Activated CD8-positive, alpha-beta memory T cell treated with anti-CD3 and anti-CD28 coated beads, Interleukin-2, amount 10 ng/mL, durations not matched to agents 7 days and 5 days (primary cell): ENCODE measurements at regions not wholly inside any gene's neighbourhood (a gene's known extent, or its start where the extent isn't known, plus 50 kb on each side); places are given as distances from the start of the nearest gene placed in this dataset.

Experiments used
- ATAC-seq: fragments of 150-1000 bp; cut with Tn5 transposase; one replicate; pipeline ENCODE4 v1.10.0; 2021; ENCODE audit warnings: moderate library complexity
- CTCF ChIA-PET: fragments of 350-600 bp; sonication (Branson Sonifier 250); formaldehyde crosslinking; loops from one replicate; lab custom pipeline; 2021; ENCODE audit warnings: antibody characterized with exemption; lab: Charles Lee
- DNase-seq: peaks from one replicate; pipeline ENCODE4 v3.0.0-alpha.2; 2020
- H3K27ac Mint-ChIP-seq: one replicate; pipeline ENCODE4 v1.8.0; 2021; ENCODE audit warnings: mild to moderate bottlenecking, mixed read lengths
- H3K27me3 Mint-ChIP-seq: one replicate; pipeline ENCODE4 v1.8.0; 2021; ENCODE audit warnings: mixed read lengths
- H3K36me3 Mint-ChIP-seq: one replicate; pipeline ENCODE4 v1.8.0; 2021; ENCODE audit warnings: mild to moderate bottlenecking, mixed read lengths
- H3K4me1 Mint-ChIP-seq: one replicate; pipeline ENCODE4 v1.8.0; 2021; ENCODE audit warnings: mixed read lengths
- H3K4me3 Mint-ChIP-seq: one replicate; pipeline ENCODE4 v1.8.0; 2021; ENCODE audit warnings: mild to moderate bottlenecking, moderate library complexity, mixed read lengths
- H3K9me3 Mint-ChIP-seq: one replicate; pipeline ENCODE4 v1.8.0; 2022; ENCODE audit warnings: low read depth, mixed read lengths

DNA sequence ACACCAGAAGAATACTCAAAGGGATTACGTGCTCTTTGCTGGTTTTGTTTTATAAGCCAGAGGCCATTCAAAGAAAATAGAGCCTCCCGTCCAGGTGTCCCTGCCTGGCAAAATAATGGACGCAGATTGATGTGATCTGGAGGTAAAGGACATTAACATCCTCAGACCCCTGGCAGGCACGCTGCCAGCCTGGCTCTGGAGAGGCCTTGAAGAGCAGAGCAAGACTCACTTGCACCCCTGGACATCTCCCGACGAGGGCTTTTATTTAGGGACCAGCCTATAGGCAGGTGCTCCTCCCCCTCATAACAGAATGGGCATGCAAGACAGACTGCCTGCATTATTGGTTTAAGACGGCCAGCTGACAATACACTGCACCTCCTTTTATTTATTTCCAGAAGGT, 291.3 kb downstream of the BCL11A start:
- H3K4me1 Mint-ChIP-seq = no peaks in the 10 kb centered on the region
- H3K27me3 Mint-ChIP-seq = no peaks in the 10 kb centered on the region
- no peaks in the 10 kb centered on the region for H3K36me3 Mint-ChIP-seq
- DNase-seq (no peak), ATAC-seq (no peak)
- no peak overlapping the region for H3K27ac Mint-ChIP-seq
- no peaks in the 10 kb centered on the region for H3K9me3 Mint-ChIP-seq
- H3K4me3 Mint-ChIP-seq = no peak overlapping the region
- CTCF ChIA-PET = no interaction called here

DNA sequence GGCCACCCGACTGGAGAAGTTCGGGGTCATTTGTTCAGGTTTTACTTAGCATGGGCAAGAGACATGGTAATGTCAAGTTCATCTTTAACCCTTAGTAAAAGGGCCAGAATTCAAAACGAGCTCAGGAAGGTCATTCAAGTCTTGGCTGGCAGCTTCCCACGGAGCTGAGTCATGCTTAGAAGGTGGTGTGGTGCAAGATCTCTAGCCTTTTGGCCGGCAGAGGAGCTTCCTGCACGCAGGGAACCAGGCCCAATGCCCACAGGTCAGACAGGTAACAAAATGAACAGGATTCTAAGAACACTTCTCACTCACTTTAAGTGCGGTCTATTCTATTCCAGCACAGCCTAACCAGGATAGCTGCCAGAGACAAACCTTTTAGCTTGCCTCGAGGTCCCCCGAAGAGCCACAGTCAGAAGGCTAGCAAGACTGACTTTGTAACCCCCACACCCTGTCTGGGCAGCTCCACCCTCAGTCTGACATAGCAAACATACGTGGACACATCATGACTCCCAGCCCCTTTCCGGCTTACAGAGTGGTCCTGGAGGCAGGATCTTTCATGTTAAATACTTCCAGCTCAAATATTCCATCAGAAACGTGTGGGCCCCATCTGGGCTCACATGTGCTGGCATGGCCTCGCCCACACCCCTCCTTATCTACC, 292.7 kb downstream of the BCL11A start:
- Mint-ChIP-seq H3K4me3 (no peak overlapping the region), H3K27me3 (no peaks in the 10 kb centered on the region)
- ATAC-seq = no peak

DNA sequence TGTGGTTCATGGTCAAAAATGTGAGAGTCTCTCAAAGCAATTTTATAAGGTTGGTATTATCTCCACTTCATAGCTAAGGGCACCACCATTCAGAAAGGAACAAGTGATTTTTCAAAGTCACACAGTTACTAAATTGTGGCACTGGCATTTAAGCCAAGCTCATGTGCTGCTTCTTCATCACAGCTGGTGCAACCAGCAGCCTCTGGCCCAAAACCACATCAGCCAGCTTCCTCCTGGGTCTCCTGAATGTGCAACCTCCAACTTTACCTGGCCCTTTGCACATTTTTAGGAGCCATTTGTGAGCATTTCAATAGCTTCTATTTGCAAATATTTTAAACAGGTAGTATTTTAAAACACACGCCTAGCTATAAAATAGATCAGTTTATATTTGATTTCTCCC, 293.7 kb downstream of the BCL11A start:
- H3K4me3 Mint-ChIP-seq = no peak overlapping the region
- no peak for ATAC-seq
- CTCF ChIA-PET = no interaction called here
- no peaks in the 10 kb centered on the region for H3K9me3 Mint-ChIP-seq
- no peaks in the 10 kb centered on the region for H3K27me3 Mint-ChIP-seq
- no peak for DNase-seq
- H3K4me1 Mint-ChIP-seq = no peaks in the 10 kb centered on the region
- no peak overlapping the region for H3K27ac Mint-ChIP-seq
- H3K36me3 Mint-ChIP-seq = no peaks in the 10 kb centered on the region

More for the DNA sequence above, 292.7 kb downstream of the BCL11A start:
- CTCF ChIA-PET = no interaction called here
- no peak for DNase-seq
- Mint-ChIP-seq H3K36me3 (no peaks in the 10 kb centered on the region), H3K27ac (no peak overlapping the region), H3K9me3 (no peaks in the 10 kb centered on the region), H3K4me1 (no peaks in the 10 kb centered on the region)

DNA sequence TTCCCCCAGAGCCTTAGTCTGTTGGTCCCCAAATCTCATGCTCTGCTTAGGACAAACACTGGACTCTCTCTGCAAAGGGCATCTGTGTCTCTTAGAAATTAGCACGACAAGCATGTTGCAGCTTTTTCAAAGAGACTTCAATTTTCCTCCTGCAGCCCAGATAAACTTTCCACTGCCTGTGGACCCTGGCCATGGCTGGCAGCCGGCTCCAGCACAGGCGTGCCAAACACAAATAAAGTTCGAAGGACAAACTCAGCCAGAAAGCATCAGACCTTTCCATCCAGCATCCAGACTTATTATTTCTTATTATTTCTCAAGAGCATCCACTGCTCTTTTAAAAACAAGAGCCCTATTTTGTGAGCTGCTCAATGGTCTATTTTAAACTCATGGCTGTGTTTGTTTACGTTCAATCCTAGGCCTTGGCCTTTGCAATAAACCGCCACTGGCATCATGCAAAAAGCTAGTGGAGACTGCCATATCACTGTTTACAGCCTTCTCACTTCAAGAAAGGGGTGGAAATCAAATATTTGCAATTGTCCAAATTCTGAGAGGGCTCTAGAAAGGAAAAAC, 300.8 kb downstream of the BCL11A start:
- no peaks in the 10 kb centered on the region for H3K4me1 Mint-ChIP-seq
- CTCF ChIA-PET = no interaction called here
- no peaks in the 10 kb centered on the region for H3K27me3 Mint-ChIP-seq
- no peak for DNase-seq
- no peaks in the 10 kb centered on the region for H3K9me3 Mint-ChIP-seq
- H3K27ac Mint-ChIP-seq = no peak overlapping the region
- no peak for ATAC-seq
- no peaks in the 10 kb centered on the region for H3K36me3 Mint-ChIP-seq
- no peak overlapping the region for H3K4me3 Mint-ChIP-seq

DNA sequence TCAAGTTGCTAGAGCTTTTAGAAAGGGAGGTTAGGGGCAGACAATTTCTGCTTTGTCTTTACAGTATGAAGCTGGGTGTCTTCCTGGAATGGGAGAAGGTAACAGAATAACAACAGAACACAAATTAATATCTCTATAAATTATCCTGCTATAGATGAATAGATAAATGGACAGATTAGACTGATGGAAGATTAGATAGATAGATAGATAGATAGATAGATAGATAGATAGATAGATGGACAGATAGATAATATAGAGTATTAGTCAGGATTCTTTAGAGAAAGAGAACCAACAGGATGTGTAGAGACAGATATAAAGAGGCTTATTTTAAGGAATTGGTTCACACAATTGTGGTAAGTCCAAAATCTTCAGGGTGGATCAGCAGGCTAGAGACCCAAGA, 302.2 kb downstream of the BCL11A start:
- Mint-ChIP-seq H3K4me3 (no peak overlapping the region), H3K27me3 (no peaks in the 10 kb centered on the region), H3K4me1 (no peaks in the 10 kb centered on the region), H3K9me3 (no peaks in the 10 kb centered on the region), H3K27ac (no peak overlapping the region), H3K36me3 (no peaks in the 10 kb centered on the region)
- CTCF ChIA-PET = no interaction called here
- DNase-seq (no peak), ATAC-seq (no peak)

DNA sequence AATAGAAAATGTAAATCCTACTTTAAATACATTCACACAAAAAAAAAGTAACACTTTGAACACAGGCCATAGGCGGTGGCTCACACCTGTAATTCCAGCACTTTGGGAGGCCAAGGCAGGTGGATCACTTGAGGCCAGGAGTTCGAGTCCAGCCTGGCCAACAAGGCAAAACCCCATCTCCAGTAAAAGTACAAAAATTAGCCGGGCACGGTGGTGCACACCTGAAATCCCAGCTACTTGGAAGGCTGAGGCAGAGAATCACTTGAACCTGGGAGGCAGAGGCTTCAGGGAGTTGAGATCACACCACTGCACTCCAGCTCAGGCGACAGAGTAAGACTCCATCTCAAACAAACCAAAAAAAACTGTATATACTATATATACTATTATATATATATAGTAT, 303.6 kb downstream of the BCL11A start:
- Mint-ChIP-seq H3K36me3 (no peaks in the 10 kb centered on the region), H3K4me3 (no peak overlapping the region), H3K27ac (no peak overlapping the region), H3K9me3 (no peaks in the 10 kb centered on the region), H3K27me3 (no peaks in the 10 kb centered on the region), H3K4me1 (no peaks in the 10 kb centered on the region)
- DNase-seq (no peak), ATAC-seq (no peak)
- CTCF ChIA-PET = no interaction called here

DNA sequence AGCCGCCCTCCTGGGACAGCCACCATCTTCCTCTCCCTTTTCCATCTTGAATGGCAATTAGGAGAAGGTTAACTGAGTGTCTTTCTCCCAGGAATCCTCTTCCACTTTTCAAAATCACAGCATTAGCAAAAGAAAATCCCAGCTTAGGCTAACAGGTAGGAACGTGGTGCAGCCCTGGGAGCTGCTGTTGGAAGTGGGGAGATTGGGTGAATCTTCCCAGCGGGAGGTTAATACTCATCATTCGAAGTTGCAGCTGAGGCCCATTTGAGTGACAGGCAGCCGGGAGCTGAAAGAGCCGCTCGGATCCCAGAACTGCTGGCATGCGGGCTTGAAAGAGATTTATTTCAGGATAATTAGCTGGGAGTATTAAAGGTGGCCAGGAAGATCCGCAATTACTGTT, 306.0 kb downstream of the BCL11A start:
- no peak for DNase-seq
- CTCF ChIA-PET = no interaction called here
- no peak overlapping the region for H3K4me3 Mint-ChIP-seq
- no peaks in the 10 kb centered on the region for H3K4me1 Mint-ChIP-seq
- no peaks in the 10 kb centered on the region for H3K27me3 Mint-ChIP-seq
- no peaks in the 10 kb centered on the region for H3K9me3 Mint-ChIP-seq
- no peaks in the 10 kb centered on the region for H3K36me3 Mint-ChIP-seq
- no peak for ATAC-seq
- H3K27ac Mint-ChIP-seq = no peak overlapping the region

DNA sequence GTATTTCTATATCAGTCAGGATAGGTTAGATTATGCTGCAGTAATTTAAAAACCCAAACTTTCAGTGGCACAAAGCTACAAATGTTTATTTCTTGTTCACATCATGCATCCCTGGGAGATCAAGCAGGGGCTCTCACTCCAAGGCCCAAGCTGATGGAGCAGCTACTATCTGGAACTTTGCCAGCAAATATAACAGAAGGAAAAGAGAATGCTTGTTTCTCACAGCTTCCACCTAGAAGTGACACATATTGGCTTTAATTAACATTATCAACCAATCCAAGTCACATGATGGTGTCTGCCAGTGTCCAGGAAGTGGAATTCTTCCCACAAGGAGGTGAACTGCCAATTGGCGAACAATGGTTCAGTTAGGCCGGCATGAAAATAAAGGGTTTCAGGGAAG, 306.9 kb downstream of the BCL11A start:
- CTCF ChIA-PET = no interaction called here
- Mint-ChIP-seq H3K27ac (no peak overlapping the region), H3K27me3 (no peaks in the 10 kb centered on the region), H3K36me3 (no peaks in the 10 kb centered on the region), H3K9me3 (no peaks in the 10 kb centered on the region), H3K4me1 (no peaks in the 10 kb centered on the region), H3K4me3 (no peak overlapping the region)
- DNase-seq (no peak), ATAC-seq (no peak)

DNA sequence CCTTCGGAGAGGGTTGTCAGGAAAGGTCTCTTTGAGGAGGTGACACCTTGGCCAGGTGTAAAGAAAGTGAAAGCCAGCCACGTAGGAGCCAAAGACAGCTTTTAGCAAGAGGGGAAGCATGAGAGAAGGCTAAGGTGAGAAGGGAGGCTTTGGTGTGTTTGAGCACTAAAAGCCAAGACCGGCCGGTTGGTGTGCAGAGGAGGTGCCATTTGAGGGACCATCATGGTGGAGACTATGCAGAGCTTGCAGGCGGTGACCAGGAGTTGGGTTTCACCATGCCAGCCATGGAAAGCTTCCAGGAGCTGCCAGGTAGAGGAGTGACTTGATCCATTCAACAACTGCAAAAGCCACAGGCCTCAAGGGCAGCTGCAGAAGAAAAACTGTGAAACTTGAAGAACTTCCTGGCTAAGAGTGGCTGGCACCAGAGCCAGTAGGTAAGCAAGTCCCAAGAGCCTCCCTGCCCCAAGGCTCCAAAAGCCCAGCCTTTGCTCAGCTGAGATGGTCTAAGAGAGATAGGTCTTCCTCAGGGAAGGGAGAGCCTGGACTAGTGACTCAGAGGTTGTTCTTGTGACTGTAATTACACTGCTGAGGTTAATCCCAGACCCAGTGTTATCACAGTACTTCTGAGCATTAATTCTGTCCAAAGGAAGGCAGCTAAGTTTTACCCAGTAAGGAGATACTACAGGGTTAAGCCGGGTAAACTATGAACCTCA, 319.0 kb downstream of the BCL11A start:
- CTCF ChIA-PET = no interaction called here
- no peak for ATAC-seq
- Mint-ChIP-seq H3K4me1 (no peaks in the 10 kb centered on the region), H3K36me3 (no peaks in the 10 kb centered on the region), H3K4me3 (no peak overlapping the region), H3K27me3 (no peaks in the 10 kb centered on the region), H3K9me3 (peaks cover 9% of the 10 kb centered on the region), H3K27ac (no peak overlapping the region)
- no peak for DNase-seq

DNA sequence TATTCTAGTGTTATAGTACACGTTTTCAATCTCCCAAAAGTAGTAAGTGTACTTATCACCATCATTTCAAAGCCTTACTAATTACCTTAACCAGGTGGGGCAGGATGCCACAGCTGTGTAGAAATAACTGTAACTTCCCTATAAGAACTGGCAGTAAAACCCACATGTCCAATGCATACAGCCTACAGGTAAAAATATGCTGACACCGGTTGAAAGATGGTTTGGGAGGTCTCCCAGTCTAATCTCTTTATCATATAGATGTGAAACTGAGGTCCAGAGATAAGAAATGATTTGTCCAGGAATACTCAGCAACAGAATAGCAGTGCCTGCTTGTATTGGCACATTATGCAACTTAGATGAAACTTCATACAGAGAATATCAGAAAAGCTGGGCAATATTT, 322.9 kb downstream of the BCL11A start:
- no peak for DNase-seq
- Mint-ChIP-seq H3K36me3 (no peaks in the 10 kb centered on the region), H3K4me1 (no peaks in the 10 kb centered on the region), H3K9me3 (peaks cover 9% of the 10 kb centered on the region), H3K27me3 (no peaks in the 10 kb centered on the region), H3K4me3 (no peak overlapping the region), H3K27ac (no peak overlapping the region)
- CTCF ChIA-PET = no interaction called here
- ATAC-seq = no peak

DNA sequence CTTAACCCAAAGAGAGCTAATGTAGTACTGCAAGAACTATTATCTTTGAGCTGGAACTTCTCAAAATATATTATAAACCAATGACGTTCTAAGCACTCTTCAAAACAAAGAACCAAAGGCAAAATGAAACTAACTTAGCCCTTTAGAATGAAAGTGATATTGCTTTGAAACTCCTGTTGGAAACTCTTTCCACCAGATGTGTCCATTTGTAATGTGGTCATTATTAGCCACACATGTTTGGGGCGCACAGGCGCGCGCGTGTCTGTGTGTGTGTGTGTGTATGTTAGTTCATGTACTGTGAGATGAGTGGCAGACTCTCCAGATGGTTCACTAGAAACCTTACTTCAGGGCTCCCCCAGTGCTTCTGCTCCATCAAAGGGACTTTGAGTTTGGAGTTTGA, 323.4 kb downstream of the BCL11A start:
- H3K36me3 Mint-ChIP-seq = no peaks in the 10 kb centered on the region
- no peak overlapping the region for H3K4me3 Mint-ChIP-seq
- DNase-seq (no peak), ATAC-seq (no peak)
- H3K4me1 Mint-ChIP-seq = no peaks in the 10 kb centered on the region
- H3K27ac Mint-ChIP-seq = no peak overlapping the region
- no peaks in the 10 kb centered on the region for H3K27me3 Mint-ChIP-seq
- H3K9me3 Mint-ChIP-seq = peaks cover 9% of the 10 kb centered on the region
- CTCF ChIA-PET = no interaction called here

DNA sequence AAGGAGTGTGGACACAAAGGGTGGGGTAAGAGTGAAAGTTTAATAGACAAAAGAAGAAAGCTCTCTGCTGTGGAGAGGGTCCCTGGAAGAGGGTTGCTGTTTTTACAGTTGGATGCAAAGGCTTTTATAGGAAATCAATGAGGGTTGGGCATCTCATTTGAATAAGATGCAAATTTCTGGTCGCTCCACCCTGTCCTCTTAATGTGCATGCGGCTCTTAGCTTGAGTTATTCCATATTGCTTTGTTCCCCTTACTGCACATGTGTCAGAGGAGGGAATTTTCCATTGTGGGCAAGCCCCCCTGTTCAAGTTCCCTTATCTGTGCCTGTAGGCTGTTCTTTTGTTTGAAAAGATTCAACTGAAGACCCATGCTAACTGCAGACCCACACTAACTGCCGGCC, 326.5 kb downstream of the BCL11A start:
- ATAC-seq (no peak), DNase-seq (no peak)
- CTCF ChIA-PET = no interaction called here
- H3K4me1 Mint-ChIP-seq = no peaks in the 10 kb centered on the region
- H3K27me3 Mint-ChIP-seq = no peaks in the 10 kb centered on the region
- no peak overlapping the region for H3K27ac Mint-ChIP-seq
- peaks cover 4% of the 10 kb centered on the region for H3K9me3 Mint-ChIP-seq
- no peak overlapping the region for H3K4me3 Mint-ChIP-seq
- no peaks in the 10 kb centered on the region for H3K36me3 Mint-ChIP-seq

DNA sequence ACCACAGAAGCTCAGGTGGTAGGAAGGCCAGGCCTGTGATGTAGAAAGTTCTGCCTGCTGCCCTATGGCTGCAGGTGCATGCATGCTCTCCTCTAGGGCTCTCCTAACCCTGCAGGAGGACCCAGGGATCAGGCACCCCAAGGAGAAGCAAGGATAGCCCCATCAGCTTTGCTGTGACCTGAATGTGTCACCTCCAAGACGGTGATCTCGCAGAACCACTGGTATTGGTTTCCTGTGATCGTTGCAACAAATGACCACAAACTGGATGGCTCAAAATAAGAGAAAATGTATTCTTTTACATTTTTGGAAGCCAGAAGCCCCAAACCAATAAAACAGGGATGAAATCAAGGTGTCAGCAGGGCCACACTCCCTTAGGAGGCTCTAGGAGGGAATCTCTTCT, 327.3 kb downstream of the BCL11A start:
- Mint-ChIP-seq H3K36me3 (no peaks in the 10 kb centered on the region), H3K4me3 (no peak overlapping the region), H3K27me3 (no peaks in the 10 kb centered on the region), H3K4me1 (no peaks in the 10 kb centered on the region), H3K9me3 (no peaks in the 10 kb centered on the region), H3K27ac (no peak overlapping the region)
- no peak for DNase-seq
- CTCF ChIA-PET = no interaction called here
- ATAC-seq = no peak

DNA sequence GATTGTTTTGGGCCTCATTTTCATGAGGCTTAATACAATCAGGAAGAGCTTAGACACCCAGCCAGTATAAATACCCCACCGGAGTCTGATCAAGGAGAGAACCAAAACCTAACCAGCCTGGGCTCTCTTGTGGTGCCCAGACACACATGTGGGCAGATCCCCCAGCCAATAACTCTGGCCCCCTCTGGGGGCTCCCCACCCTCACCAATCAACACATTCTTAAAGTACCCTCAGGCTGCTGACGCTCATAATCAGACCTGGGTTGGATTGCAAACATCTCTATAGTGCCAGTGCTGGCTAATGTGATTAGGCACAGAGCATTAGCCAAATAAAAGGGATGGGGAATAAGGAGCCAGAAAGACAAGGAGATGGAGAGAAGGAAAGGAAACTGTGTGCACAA, 329.6 kb downstream of the BCL11A start:
- CTCF ChIA-PET = no interaction called here
- no peaks in the 10 kb centered on the region for H3K4me1 Mint-ChIP-seq
- H3K36me3 Mint-ChIP-seq = no peaks in the 10 kb centered on the region
- no peak overlapping the region for H3K4me3 Mint-ChIP-seq
- no peaks in the 10 kb centered on the region for H3K9me3 Mint-ChIP-seq
- no peak for DNase-seq
- ATAC-seq = no peak
- H3K27ac Mint-ChIP-seq = no peak overlapping the region
- H3K27me3 Mint-ChIP-seq = no peaks in the 10 kb centered on the region
